ENCODE measurements at regions not wholly inside any gene's neighbourhood (a gene's known extent, or its start where the extent isn't known, plus 50 kb on each side); places are given as distances from the start of the nearest gene placed in this dataset.
A peak's percentile ranks its signal among the peaks of the same experiment; 100 is the strongest.

DNA sequence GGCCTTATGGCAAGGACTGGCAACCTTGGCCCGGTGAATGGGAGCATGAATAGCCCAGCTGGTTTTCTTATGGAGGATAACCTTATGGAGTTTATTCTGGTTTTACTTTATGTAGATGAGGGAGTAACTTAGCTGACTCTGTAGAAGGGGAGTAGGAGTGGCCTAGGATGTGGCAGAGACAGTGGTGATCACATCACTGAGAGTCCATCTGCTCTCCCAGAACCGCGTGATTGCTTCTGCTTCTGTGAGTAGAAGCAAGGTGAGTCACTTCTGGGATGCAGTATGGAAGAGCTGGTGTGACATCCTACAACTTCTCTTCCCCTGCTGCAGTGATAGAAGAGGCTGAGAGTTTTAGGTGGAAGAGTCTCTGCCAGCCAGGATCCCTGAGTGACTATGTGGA lies 129.2 kb downstream of the RPS24 start:
- DNase-seq (ENCODE audit: low spot score) = no peak

DNA sequence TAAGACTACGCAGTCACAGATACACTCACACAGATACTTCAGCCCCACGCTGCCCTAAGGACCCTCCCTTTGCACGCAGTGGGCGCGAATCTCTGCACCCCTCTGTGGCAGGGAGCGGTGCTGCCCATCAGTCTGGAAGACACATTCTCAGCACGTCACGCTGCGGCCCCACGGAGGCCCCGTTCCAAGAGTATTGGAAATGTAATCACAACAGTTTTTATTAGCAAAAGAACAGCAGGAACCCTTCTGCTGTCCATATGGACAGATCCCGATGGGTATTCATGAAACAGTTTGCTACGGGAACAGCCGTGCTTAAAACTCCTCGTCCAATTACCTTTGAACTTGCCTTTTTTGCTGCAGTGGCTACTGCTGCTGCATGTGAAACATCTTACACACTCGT lies 131.0 kb downstream of the RPS24 start:
- no peak for DNase-seq (ENCODE audit: low spot score)

GRCh38 chr10:78165172-78165571 lies 131.5 kb downstream of the RPS24 start:
- DNase-seq (ENCODE audit: low spot score) = no peak

GRCh38 chr10:78165617-78166016 lies 132.0 kb downstream of the RPS24 start:
- DNase-seq (ENCODE audit: low spot score) = peak; percentile 6

GRCh38 chr10:78166261-78166660 lies 132.6 kb downstream of the RPS24 start:
- no peak for DNase-seq (ENCODE audit: low spot score)

GRCh38 chr10:78169214-78169613 lies 135.6 kb downstream of the RPS24 start:
- no peak for DNase-seq (ENCODE audit: low spot score)

GRCh38 chr10:78170026-78170475 lies 136.4 kb downstream of the RPS24 start:
- DNase-seq (ENCODE audit: low spot score) = no peak

- DNase-seq (ENCODE audit: low spot score) = no peak
These were observed 138.2 kb downstream of the RPS24 start for GRCh38 chr10:78171633-78172400.

GRCh38 chr10:78173360-78174015 lies 139.8 kb downstream of the RPS24 start:
- DNase-seq (ENCODE audit: low spot score) = no peak

- DNase-seq (ENCODE audit: low spot score) = no peak
These were observed 141.9 kb downstream of the RPS24 start for GRCh38 chr10:78175444-78176015.

DNA sequence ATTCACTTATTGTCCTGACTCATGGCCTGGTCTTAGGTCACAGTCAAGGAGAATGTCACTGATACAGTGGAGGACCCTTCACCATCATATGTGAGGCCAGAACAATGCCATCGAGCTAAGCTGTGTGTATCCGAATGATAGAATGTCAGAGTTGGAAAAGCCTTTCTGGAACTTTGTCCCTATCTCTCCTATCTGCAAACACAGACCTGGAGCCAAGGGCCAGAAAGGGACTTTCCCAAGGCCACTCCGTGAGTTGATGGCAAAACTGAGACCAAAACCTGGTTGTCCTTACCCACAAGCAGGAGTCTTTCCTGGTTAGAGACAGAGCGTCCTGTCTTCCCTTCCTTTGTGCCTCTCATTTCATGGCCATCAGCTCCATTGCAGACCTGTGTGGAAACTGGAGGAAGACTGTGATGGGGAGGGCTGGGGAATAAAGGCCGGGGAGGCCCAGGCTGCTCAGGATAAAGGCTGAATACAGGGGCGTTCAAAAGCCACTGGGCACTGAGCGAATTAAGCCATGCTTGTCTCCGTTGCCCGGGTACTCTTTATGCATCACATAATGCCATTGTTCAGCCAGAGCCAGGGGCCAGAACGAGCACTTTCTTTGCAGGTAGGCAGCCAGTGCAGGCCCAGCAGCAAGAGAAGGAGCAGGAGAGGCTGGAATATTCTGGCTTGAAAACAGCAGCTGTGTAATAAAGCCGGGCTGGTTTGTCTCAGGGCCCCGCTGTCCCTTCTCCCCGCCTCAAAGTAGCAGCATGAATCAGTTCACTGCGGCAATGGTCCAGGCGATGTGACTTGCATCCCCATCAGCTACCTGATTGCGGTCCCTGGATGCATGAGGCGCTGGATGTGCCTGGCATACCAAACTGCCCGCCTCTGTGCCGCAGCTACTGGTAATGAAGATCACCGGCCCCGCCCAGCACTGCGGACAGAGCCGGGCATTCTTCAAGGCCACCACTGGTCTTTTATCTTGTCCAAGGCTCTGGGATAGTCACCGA lies 143.0 kb downstream of the RPS24 start:
- DNase-seq (ENCODE audit: low spot score) = no peak

GRCh38 chr10:78177491-78178185 lies 144.0 kb downstream of the RPS24 start:
- no peak for DNase-seq (ENCODE audit: low spot score)

GRCh38 chr10:78178397-78178796 lies 144.7 kb downstream of the RPS24 start:
- no peak for DNase-seq (ENCODE audit: low spot score)

GRCh38 chr10:78178940-78179339 lies 145.3 kb downstream of the RPS24 start:
- no peak for DNase-seq (ENCODE audit: low spot score)

- DNase-seq (ENCODE audit: low spot score) = no peak
These were observed 146.4 kb downstream of the RPS24 start for GRCh38 chr10:78179886-78180705.

- DNase-seq (ENCODE audit: low spot score) = no peak
These were observed 147.9 kb downstream of the RPS24 start for GRCh38 chr10:78181381-78182055.

GRCh38 chr10:78182841-78183240 lies 149.2 kb downstream of the RPS24 start:
- no peak for DNase-seq (ENCODE audit: low spot score)

- no peak for DNase-seq (ENCODE audit: low spot score)
These were observed 151.4 kb downstream of the RPS24 start for GRCh38 chr10:78184851-78185692.

DNA sequence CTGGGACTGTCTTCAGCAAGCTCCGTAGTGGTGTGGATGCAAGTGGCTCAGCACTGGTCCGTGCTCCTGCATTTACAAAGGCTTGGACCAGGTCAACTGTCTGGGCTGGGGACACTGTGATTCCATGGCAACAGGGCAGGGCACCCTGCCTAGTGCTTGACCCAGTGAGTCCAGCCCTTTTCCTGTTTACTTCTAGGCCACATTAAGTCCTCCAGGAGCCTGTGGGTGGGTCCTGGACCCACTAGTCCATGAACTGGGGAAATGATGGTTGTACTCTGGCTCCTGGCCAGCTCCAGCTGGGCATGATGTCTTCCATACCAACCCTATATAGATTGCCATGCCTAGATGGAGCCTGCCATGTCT lies 152.0 kb downstream of the RPS24 start:
- no peak for DNase-seq (ENCODE audit: low spot score)

Data from COLO829 (cell line).